GM19467 (cell line): ENCODE measurements at regions not wholly inside any gene's neighbourhood (a gene's known extent, or its start where the extent isn't known, plus 50 kb on each side); places are given as distances from the start of the nearest gene placed in this dataset.
"Not testable (repeated sequence)": the region's sequence is repeated elsewhere in the genome, so short reads cannot be mapped to it uniquely, and the experiment has no call there.

Experiments
- ATAC-seq: cut with Tn5 transposase; IDR thresholded peaks from one replicate; pipeline ENCODE4 v1.9.1; 2021; ENCODE audit warnings: mild to moderate bottlenecking, moderate library complexity; ENCODE audit not compliant: unreplicated experiment

DNA sequence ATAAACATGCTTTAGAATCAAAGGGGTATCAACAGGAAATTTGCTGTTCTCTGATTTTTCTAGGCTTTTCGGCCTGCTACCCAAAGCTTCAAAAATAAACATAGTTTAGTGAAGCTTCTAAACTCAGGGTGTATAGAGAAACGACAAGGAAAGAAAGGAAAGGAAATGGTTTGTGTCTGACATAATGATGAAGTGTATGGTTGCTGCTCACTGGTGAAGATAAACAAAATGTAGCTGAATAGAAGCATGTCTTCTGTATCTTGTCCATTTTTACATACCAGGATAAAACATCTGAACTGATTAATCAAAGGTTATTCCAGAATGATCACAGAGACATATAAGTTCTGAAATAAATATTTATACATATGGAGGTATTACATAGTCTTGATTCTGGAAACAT, 1324.6 kb upstream of the NRXN1 start:
- no peak for ATAC-seq

DNA sequence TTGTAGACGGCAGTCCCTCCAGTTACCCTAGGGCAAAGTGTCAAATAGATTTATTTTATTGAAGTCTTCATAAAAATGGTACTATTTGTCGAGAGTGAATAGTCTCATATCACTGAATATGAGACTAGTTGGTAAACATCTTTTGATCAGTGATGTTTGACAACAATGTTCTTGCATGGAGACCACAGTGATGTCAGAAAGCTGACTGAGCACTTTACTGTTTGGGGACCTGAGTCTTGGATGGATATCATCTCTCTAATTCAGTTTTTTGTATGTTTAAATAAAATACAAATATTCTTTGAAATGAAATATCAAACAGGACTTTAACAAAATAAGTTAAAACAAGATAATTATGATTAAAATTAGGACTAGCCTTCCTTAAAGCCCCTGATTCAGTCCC, 1315.4 kb upstream of the NRXN1 start:
- ATAC-seq: no peak

DNA sequence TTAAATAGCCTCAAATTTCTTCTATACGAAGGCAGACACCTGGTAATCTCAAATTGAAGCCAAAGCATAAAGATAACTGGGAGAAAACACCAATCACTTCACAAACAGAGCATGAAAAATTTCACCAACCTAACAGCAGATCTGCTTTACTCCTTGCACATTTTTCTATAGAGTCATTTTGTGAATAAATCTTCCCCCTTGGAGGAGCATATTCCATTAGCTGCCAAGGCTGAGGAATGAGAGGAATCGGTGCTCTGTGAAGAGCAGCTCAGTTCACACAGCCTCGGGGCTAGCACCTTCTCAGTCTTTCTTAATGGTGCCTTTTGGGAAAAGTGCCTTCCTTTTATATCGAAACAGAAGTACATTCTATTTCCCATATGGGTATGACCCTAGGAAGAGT, 1313.7 kb upstream of the NRXN1 start:
- no peak for ATAC-seq

DNA sequence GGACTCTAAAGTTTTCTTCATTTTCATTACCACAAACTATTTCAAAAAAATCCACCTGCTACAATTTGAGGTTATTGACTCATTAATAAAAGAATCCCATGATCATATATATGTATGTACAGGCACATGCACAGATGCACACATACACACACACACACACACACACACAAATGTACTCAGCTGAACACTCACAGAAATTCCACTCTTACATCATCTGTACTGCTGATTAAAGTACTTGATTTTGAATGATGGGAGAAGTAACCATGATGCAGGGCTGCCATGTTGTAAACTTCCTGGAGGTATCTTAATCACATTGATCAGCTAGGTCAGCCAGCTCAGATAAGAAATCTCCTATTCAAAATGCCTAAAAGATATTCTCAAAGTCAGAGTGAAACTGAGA, 1313.2 kb upstream of the NRXN1 start:
- ATAC-seq: no peak

DNA sequence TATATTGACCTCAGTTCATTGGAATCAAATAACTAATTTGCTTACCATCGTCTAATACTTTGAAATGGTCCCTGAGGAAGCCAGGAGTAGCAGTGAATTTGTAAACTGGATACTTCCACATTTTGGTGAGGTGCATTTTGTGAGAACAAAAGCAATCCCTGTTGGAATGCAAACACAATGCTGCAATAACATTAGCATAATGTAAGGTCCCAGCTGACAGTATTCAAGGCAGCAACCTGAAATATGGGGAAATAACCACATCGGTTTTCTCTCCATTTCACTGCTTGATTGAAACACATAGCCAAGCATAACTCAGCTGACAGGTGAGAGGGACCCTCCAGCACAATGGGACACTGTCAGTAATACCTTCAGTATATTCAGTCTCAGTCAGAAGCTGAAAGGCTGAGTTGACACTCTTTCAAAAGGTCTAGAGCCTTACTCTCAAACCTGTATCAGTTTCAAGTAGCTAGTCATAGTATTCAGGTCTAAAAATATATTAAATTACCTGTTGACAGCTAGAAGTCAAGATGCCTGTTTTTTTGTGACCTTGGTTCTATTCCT, 1311.9 kb upstream of the NRXN1 start:
- no peak for ATAC-seq

DNA sequence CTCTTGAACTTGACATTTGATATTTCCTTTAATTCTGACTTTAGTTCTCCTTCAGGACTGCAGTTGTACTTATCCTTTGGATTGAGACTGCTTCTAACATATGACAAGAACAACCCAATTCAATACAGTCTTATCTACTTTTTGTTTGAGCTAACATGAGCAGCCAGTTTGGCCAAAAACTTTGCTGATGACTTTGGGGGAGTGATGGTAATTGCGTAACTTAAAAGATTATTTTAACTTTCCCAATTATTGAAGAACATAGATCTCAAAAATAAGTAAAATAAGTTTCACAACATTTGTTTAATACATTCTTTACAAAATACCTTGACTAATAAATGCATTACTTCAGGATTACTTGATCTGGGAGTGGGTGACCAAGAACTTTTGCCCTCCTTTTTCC, 1311.1 kb upstream of the NRXN1 start:
- no peak for ATAC-seq

DNA sequence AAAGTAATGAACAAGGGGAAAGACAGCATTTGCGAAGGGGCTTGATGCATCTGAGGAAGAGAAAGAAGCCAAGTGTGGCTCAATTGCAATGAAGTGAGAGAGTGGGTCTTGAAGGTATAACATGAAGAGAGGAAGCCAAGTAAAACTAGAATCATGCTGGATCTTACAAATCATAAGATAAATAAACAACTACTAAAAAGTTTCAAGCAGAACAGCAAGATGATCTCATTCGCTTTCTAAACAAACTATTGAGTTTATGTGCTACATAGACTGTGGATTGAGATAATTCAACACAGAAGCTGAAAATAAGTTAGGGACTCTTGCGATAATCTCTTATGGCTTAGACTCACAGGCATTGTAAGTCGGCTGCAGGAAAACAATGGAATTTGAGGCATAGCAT, 1310.5 kb upstream of the NRXN1 start:
- ATAC-seq: no peak

DNA sequence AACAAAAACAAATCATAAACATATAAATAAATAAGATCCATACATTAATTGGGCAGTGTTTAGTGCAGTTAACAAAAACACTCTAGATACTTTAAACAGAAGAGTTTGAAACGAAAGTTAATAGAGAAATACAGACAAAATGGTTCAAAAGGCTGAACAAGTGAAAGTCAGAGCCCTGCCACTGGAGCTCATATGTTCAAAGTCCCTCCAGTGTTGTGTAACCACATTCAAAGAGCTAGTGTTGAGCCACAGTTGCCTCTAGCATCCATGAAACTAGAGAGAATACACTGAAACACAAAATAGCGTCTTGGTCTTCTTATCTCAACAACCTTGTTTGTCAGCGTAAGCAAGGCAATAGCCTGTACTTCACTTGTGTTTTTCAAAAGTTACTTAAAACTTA, 1309.8 kb upstream of the NRXN1 start:
- no peak for ATAC-seq

DNA sequence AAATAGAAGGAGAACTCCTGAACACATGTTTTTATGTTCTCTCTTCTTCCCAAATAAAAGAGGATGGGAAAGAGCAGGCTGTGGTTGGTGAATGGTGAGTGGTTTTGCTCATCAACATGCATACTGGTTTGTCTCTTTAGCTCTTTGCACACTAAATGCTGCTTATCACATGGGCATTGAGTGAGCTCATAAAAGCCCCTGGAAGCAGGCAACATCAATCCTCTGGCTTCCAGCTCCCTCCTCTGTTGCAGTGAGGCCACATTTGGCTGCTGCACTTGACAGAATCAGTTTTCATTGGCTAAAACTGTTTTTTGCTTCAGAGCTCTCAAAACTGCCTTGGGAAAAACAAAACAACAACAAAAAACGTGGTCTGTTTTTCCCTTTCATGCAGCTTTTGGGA, 1308.2 kb upstream of the NRXN1 start:
- no peak for ATAC-seq

DNA sequence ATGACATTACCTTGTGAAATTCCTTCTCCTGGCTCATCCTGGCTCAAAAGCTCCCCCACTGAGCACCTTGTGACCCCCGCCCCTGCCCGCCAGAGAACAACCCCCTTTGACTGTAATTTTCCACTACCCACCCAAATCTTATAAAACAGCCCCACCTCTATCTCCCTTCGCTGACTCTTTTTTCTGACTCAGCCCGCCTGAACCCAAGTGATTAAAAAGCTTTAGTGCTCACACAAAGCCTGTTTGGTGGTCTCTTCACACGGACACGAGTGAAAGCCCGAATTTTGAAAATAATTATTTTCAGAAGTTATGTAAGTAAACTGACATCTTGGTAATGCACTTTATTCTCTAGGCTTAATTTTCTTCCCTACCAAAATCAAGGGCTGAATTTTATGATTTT, 1305.9 kb upstream of the NRXN1 start:
- not testable (repeated sequence) for ATAC-seq

DNA sequence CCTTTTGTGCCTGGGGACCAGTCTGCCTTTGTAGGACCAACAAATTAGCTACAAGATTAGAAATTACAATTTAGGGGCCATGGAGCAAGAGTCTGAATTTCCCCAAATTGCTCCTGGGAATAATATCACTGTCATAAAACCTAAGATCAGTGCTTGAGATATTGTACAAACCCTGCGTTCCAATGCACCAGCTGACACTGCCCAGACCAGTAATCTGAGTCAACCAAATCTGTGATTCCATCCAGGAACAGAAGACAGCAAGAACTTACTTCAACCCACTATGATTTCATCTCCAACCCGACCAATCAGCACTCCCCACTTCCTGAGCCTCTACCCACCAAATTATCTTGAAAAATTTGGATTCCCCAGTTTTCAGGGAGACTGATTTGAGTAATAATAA, 1305.0 kb upstream of the NRXN1 start:
- ATAC-seq: no peak

DNA sequence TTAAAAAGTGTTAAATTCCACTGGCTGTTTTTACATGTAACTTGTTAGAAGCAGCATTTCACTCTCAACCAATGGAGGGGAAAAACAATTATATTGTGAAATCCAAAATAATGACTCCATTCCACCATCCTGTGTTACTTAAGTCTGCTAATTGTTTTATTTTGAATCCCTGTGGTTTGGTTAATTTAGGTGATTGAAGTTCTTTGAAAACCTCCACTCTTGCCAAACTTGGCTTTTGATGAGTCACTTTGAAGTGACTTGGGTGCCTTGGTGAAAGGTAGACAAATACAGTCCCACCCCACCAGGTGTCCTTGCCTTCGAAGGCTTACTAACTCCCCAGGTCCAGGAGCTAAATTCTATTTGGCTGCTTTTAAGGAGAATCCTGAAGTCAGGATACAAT, 1303.8 kb upstream of the NRXN1 start:
- ATAC-seq: no peak

DNA sequence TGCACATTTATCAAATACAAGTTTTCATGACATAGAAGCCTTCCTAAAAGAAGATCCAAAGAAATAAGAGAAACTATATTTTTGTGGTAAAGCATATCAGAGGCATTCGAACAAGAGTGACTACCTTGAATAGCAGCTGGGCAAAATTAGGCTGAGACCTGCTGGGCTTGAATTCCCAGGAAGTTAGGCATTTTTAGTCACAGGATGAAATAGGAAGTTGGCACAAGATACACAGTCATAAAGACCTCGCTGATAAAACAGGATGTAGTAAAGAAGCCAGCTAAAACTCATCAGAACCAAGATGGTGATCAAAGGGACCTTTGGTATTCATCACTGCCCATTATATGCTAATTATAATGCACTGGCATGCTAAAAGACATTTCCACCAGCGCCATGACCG, 1302.3 kb upstream of the NRXN1 start:
- ATAC-seq: no peak

DNA sequence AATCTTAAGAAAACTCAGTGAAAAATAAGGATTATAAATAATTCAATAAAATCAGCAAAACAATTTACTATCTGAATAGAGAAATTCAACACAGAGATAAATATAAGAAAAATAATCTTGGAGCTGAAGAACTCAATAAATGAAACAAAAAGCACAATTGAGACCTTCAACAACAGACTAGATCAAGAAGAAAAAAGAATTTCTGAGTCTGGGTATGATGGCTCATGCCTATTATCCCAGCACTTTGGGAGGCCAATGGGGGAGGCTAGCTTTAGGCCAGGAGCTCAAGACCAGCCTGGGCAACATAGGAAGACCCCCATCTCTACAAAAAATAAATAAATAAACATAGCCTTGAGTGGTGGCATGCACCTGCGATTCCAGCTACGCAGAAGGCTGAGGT, 1295.7 kb upstream of the NRXN1 start:
- no peak for ATAC-seq

DNA sequence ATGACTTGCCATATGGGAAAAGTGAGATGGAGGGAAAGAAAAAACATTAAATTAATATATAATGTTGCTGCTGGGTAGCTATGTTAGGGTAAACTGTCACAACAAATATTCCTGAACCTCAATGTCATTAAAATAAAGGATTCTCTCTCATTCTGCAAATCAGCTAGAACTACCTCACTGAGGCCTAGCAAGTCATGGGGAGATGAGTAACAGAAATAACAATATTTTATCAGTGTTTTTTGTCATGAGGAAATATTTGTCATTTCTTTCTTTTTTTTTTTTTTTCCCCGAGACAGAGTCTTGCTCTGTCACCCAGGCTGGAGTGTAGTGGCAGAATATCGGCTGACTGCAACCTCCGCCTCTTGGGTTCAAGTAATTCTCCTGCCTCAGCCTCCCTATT, 1282.3 kb upstream of the NRXN1 start:
- ATAC-seq: no peak

DNA sequence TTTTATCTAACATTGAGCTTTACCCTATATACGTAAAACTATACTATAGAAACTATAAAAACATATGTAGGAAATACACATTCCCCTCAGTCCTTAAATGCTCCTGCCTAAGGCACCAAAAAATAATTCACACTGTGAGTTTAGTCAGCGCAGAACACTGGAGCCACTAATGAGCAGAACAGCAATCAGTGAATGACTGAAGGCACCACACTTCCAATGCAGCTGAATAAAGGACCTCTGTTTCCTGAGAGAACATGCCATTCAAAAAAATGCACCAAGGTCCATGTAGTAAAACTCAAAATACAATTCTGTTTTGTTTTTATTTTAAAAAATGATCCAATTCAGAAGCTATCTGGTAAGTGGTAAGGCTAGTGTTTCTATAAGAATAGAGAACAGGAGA, 1280.6 kb upstream of the NRXN1 start:
- ATAC-seq: no peak

DNA sequence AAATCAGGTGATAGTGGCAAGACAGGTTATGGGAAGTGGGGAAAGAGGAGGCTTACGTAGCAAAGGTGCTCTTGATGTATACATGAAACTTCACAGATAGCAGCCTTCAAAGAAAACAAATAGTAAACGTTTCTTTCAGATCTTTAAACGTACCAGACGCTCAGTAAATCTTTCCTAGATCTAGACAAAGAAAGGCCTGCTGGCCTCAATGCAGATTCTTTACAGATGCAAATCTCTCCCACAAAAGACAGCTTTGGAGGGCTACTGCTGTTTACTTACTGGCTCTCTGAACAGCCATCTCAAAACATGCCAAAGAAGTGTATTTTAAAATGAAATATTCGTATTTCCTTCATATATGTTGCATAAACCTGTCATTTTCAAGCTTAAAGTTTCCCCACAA, 1279.9 kb upstream of the NRXN1 start:
- no peak for ATAC-seq

DNA sequence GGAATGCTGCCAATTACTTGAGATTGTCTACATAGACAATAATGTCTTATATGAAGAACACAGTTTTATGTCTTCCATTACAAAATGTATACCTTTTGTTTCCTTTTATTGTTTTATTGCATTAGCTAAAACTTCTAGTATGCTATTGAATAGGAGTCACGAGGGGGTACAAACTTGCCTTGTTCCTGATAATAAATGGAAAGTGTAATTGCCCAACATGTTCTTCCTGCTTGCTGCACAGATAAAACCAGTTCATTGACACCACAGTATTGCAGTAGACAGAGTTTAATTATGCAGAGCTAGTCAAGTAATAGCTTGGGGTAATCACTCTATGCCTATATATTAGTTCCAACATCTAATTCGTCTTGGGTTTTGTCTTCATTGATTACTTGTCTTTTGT, 1276.2 kb upstream of the NRXN1 start:
- no peak for ATAC-seq

DNA sequence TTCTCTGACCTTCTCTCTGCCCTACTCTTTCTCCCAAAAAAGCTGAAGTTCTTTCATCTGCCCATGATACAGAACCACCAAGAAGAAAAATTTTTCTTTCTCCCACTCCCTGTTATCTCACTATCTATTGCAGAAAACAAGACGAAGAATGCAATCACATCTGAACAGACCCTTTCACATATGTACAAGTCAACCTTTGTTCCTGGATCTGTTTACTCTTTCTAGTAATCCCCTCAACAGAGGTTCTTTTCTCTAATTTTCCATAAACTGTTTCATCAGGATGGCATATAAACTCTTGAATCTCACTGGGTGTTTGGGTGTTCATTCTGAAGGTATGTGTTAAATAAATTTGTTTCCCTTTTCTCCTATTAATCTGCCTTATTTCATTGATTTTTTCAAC, 1262.7 kb upstream of the NRXN1 start:
- no peak for ATAC-seq

DNA sequence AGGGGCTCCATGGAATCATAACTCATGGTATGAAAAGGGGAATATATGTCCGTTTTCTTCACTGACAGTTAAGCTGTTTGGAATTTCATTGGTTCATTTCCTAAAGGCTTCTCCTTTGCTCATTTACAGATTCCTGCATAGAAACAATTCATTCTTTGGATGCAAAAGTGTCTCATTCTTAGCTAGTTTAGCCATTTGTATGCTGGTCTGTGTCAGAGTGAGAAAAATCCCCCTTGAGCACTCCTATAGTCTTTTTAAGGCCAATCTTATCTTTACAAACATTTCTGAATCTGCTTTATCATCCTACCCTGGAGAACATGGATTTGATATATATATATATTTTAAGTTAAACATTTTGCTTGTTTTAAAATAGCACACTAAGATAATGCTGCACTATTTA, 1260.9 kb upstream of the NRXN1 start:
- no peak for ATAC-seq

DNA sequence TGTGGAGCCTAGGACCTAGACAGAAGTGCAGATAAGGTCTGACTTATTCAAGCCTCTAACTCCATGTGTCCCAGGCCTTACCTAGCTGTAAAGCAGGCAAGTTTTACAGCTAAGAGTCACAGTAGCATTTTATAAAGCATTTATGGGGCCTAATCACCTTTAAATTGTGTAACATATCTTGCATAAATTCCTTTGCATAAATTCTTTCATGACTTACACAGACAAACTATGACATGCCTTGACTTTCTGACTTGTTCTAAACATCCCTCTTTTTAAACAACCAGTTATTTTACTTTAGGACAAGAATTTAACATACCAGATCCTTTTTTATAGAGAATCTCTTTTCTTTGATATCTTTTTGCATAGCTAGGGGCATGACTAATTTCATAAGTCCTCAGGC, 1257.8 kb upstream of the NRXN1 start:
- ATAC-seq: no peak

DNA sequence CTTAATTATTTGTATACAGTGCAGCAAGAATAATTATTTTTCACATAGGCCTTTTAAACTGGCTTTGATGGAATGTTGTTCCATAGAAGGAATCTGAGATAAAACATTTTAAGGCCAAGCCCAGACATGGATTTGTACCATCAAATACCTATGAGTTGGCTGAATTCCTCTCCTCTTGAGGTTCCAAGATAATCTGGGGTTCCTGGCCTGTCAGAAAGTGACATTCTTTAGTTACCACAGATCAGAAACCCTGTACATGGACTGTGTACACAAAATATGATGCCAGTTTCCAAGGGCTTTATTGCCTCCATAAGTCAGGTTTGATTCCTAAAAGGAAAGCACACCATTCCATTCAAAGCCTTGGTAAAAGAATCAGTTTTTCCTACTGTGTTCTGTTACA, 1256.7 kb upstream of the NRXN1 start:
- no peak for ATAC-seq

DNA sequence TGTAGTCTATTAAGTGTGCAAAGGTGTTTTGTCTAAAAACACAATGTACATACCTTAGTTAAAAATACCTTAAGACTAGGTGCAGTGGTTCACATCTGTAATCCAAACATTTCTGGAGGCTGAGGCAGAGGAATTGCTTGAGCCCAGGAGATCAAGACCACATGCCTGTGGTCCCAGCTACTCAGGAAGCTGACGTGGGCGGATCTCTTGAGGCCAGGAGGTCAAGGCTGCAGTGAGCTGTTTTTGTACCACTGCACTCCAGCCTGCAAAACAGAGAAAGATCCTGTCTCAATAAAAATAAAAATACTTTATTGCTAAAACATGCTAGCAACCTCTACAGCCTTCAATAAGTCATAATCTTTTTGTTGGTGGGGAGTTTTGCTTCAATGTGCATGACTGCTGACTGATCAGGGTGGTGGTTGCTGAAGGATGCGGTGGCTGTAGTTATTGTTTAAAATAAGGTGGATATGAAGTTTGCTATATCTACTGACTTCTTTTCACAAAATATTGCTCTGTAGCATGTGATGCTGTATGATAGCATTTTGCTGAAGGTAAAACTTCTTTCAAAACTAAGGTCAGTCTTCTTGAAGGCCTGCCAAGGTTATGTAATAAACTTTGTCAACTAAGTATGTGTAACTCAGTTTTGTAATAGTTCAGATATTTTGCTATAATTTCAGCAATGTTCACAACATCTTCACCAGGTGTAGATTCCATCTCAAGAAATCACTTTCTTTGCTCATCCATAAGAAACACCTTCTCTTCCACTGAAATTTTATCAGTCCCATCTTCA, 1238.0 kb upstream of the NRXN1 start:
- ATAC-seq: no peak
